HG03159 (cell line): ENCODE measurements at regions not wholly inside any gene's neighbourhood (a gene's known extent, or its start where the extent isn't known, plus 50 kb on each side); places are given as distances from the start of the nearest gene placed in this dataset.

ENCODE experiments used
- ATAC-seq: cut with Tn5 transposase; IDR thresholded peaks from one replicate; pipeline ENCODE4 v1.9.1; 2021; ENCODE audit warnings: mild to moderate bottlenecking, moderate library complexity; ENCODE audit not compliant: unreplicated experiment

GRCh38 chr1:94646786-94647555 is 105.4 kb upstream of the F3 start:
- ATAC-seq = no peak

- no peak for ATAC-seq
These were observed 104.6 kb upstream of the F3 start for GRCh38 chr1:94646141-94646643.

GRCh38 chr1:94644352-94644751 is 102.8 kb upstream of the F3 start:
- no peak for ATAC-seq

- no peak for ATAC-seq
These were observed 102.3 kb upstream of the F3 start for GRCh38 chr1:94643819-94644218.

GRCh38 chr1:94642617-94643321 is 101.2 kb upstream of the F3 start:
- ATAC-seq = no peak

GRCh38 chr1:94641990-94642389 is 100.4 kb upstream of the F3 start:
- ATAC-seq = no peak

GRCh38 chr1:94640125-94640524 is 98.6 kb upstream of the F3 start:
- no peak for ATAC-seq

GRCh38 chr1:94637121-94637520 is 95.6 kb upstream of the F3 start:
- ATAC-seq = no peak

- no peak for ATAC-seq
These were observed 95.1 kb upstream of the F3 start for GRCh38 chr1:94636624-94637023.

- no peak for ATAC-seq
These were observed 94.5 kb upstream of the F3 start for GRCh38 chr1:94636100-94636499.

GRCh38 chr1:94634977-94635416 is 93.4 kb upstream of the F3 start:
- no peak for ATAC-seq

- ATAC-seq = no peak
These were observed 91.5 kb upstream of the F3 start for GRCh38 chr1:94633051-94633450.

- no peak for ATAC-seq
These were observed 88.0 kb upstream of the F3 start for GRCh38 chr1:94629259-94630181.

GRCh38 chr1:94628499-94628843 is 86.9 kb upstream of the F3 start:
- no peak for ATAC-seq

GRCh38 chr1:94627771-94628498 is 86.4 kb upstream of the F3 start:
- ATAC-seq = no peak

GRCh38 chr1:94624203-94624602 is 82.6 kb upstream of the F3 start:
- no peak for ATAC-seq

- no peak for ATAC-seq
These were observed 82.1 kb upstream of the F3 start for GRCh38 chr1:94623560-94624148.

GRCh38 chr1:94622757-94623156 is 81.2 kb upstream of the F3 start:
- ATAC-seq = no peak

GRCh38 chr1:94621802-94622201 is 80.2 kb upstream of the F3 start:
- no peak for ATAC-seq

- no peak for ATAC-seq
These were observed 79.8 kb upstream of the F3 start for GRCh38 chr1:94621395-94621794.
